ENCODE measurements at regions not wholly inside any gene's neighbourhood (a gene's known extent, or its start where the extent isn't known, plus 50 kb on each side); places are given as distances from the start of the nearest gene placed in this dataset.

- DNase-seq = no peak
These were observed 68.5 kb upstream of the FREM2 start for GRCh38 chr13:38618336-38618735.

DNA sequence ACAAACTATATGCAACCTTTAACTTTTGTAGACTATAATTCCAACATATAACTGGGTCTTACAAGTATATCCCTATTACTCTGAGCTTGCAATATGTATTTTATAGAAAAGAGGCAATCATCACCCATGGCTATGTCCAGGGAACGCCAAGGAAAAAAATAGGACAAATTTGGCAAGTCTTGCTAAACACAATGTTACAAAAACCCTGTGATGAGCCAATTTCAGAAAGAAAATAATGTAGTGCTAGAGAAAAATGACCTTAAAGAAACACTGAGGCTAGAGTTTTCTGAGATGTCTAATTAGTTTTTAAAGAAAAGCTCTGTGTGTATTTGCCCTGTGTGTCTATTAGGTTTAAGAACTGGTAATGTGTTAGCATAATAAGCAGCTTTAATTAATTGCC lies 68.0 kb upstream of the FREM2 start:
- DNase-seq = no peak

- no peak for DNase-seq
These were observed 66.0 kb upstream of the FREM2 start for GRCh38 chr13:38620876-38621275.

DNA sequence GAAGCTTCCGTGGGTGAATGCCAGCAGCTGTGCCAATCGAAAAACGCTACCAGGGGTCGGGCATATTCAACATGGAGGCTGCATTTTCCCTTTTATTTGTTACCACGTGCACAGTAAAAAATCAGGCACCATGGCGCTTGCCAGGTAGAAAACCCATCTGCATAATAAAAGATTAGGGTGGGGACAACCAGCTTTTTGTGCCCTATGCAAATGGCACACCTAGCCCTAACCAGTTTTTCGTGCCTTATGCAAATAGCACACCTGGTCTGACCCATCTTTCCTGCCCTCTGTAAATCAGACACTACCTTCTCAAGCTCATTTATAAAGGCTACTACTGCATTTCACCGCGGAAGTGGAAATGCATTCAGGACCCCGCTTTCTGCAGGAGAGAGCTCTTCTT lies 62.1 kb upstream of the FREM2 start:
- no peak for DNase-seq

GRCh38 chr13:38628554-38628953 lies 58.3 kb upstream of the FREM2 start:
- no peak for DNase-seq

DNA sequence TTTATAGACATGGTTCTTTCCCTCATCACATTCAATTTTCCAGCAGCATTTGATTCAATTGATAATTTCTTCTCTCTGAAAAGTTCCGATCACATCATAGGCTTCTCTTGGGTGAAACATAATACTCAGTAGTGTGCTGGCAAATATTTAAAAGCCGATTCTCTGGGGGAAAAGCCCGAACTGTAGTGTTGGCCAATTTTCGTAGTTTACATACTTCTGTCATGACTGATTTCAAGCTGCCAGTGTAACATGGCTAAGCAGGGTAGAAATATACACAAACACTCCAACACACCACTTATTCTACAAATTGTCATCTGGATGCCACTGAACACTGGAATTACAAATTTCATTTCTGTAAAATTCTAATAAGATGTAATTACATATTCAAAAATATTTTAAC lies 56.1 kb upstream of the FREM2 start:
- no peak for DNase-seq

- no peak for DNase-seq
These were observed 51.8 kb upstream of the FREM2 start for GRCh38 chr13:38635030-38635429.

- no peak for DNase-seq
These were observed 50.8 kb upstream of the FREM2 start for GRCh38 chr13:38636073-38636472.

GRCh38 chr13:38636761-38637160 lies 50.1 kb upstream of the FREM2 start:
- no peak for DNase-seq

Measured in inflammatory macrophage treated with lipopolysaccharide for 4 hours (primary cell).